Thyroid gland (tissue), 4 donors: ENCODE measurements at regions not wholly inside any gene's neighbourhood (a gene's known extent, or its start where the extent isn't known, plus 50 kb on each side); places are given as distances from the start of the nearest gene placed in this dataset.

Experiments
- POLR2A ChIP-seq, 2 donors: fragments of 450-650 bp; IDR thresholded peaks; one replicate each; pipeline ENCODE4 v1.6.1; 2017; ENCODE audit warnings: antibody characterized with exemption in 2 of 2, mild to moderate bottlenecking in 2 of 2, moderate library complexity in 1 of 2
- TF ChIP-seq, protein P1 (sequence below), 6 experiments: fragments of 200-600 bp in 3 of 6; fragments of 450-650 bp in 3 of 6; sonication (generic) in 3 of 6; IDR thresholded peaks; one replicate each; pipeline ENCODE4 v1.5.1; 2016 to 2019; ENCODE audit warnings: antibody characterized with exemption in 6 of 6, mild to moderate bottlenecking in 2 of 6, inconsistent platforms in 1 of 6, moderate library complexity in 1 of 6

DNA sequence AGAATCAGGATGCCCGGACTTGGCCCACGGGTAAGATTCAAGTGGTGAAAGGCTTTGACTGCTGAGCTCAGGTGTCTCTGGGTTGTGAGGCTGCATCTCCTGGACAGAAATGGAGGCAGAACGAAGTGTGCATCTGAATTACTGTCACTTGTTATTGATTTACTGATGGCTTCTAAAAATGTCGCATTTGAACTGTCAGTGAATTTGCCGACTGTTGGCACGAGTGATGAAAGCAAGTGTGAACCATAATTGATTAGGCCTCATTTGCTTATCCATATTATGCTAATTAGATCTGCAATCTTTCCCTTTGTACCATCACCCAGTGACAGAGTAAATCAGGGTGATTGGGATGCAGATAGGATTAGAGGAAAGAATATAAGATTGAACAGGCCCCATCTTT lies 252.4 kb downstream of the NUF2 start:
- TF ChIP-seq, protein P1, sequence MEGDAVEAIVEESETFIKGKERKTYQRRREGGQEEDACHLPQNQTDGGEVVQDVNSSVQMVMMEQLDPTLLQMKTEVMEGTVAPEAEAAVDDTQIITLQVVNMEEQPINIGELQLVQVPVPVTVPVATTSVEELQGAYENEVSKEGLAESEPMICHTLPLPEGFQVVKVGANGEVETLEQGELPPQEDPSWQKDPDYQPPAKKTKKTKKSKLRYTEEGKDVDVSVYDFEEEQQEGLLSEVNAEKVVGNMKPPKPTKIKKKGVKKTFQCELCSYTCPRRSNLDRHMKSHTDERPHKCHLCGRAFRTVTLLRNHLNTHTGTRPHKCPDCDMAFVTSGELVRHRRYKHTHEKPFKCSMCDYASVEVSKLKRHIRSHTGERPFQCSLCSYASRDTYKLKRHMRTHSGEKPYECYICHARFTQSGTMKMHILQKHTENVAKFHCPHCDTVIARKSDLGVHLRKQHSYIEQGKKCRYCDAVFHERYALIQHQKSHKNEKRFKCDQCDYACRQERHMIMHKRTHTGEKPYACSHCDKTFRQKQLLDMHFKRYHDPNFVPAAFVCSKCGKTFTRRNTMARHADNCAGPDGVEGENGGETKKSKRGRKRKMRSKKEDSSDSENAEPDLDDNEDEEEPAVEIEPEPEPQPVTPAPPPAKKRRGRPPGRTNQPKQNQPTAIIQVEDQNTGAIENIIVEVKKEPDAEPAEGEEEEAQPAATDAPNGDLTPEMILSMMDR (IDR thresholded peaks at IDR 0.05) = no peak
- no peak for TF ChIP-seq POLR2A (IDR thresholded peaks at IDR 0.05)
